ENCODE measurements at regions not wholly inside any gene's neighbourhood (a gene's known extent, or its start where the extent isn't known, plus 50 kb on each side); places are given as distances from the start of the nearest gene placed in this dataset.

DNA sequence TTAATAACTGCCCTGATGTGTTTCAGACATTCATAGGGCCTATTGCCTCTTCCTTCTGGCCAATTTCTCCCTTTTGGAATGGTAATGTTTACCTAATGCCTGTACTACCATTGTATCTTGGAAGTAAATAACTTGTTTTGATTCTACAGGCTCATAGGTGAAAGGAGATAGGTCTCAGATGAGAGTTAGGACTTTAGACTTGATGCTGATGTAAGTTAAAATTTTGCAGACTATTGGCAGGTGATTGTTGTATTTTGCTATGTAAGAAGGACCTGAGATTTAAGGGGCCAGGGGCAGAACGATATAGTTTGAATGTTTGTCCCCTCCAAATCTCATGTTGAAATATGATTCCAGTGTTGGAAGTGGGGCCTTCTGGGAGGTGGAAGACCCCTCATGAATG, 215.5 kb downstream of the SLC39A8 start:
- BruUV-seq (replicated peaks), result no TSS peak
- Histone ChIP-seq H3K27ac (ENCODE audit: low read length) (no peak overlapping the region), H3K27me3 (ENCODE audit: control insufficient read depth, insufficient read depth, low read length) (no peaks in the 10 kb centered on the region), H3K4me1 (ENCODE audit: control insufficient read depth, insufficient read depth, low read length) (no peaks in the 10 kb centered on the region), H3K4me3 (ENCODE audit: low read depth in 2 of 2, low read length in 2 of 2) (no peak overlapping the region), H3K9me3 (ENCODE audit: control insufficient read depth, insufficient read depth, low read depth, low read length) (no peaks in the 10 kb centered on the region), H3K36me3 (ENCODE audit: control insufficient read depth, insufficient read depth, low read length) (no peaks in the 10 kb centered on the region)
- intact Hi-C loops (cut with micrococcal nuclease; ENCODE audit: unreplicated experiment) (no loop called here), in situ Hi-C loops (cut with HindIII; ENCODE audit: low pct_unique_long_range_greater_than_20kb, low sequenced_read_pairs) (no loop called here)
- ChIA-PET CTCF (no interaction called here), POLR2A (no interaction called here)
- ATAC-seq, result no peak
- TF ChIP-seq POLR2AphosphoS5 (IDR thresholded peaks at IDR 0.05; ENCODE audit: low read depth, low read length) (no peak), SIN3A (IDR thresholded peaks at IDR 0.05; ENCODE audit: borderline replicate concordance, insufficient read depth, low read depth, low read length) (no peak), TCF7L2 (IDR thresholded peaks at IDR 0.05; ENCODE audit: low read depth, low read length) (no peak)
- TF ChIP-seq, protein P1, sequence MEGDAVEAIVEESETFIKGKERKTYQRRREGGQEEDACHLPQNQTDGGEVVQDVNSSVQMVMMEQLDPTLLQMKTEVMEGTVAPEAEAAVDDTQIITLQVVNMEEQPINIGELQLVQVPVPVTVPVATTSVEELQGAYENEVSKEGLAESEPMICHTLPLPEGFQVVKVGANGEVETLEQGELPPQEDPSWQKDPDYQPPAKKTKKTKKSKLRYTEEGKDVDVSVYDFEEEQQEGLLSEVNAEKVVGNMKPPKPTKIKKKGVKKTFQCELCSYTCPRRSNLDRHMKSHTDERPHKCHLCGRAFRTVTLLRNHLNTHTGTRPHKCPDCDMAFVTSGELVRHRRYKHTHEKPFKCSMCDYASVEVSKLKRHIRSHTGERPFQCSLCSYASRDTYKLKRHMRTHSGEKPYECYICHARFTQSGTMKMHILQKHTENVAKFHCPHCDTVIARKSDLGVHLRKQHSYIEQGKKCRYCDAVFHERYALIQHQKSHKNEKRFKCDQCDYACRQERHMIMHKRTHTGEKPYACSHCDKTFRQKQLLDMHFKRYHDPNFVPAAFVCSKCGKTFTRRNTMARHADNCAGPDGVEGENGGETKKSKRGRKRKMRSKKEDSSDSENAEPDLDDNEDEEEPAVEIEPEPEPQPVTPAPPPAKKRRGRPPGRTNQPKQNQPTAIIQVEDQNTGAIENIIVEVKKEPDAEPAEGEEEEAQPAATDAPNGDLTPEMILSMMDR (IDR thresholded peaks at IDR 0.05), result no peak
- TF ChIP-seq, protein P2, sequence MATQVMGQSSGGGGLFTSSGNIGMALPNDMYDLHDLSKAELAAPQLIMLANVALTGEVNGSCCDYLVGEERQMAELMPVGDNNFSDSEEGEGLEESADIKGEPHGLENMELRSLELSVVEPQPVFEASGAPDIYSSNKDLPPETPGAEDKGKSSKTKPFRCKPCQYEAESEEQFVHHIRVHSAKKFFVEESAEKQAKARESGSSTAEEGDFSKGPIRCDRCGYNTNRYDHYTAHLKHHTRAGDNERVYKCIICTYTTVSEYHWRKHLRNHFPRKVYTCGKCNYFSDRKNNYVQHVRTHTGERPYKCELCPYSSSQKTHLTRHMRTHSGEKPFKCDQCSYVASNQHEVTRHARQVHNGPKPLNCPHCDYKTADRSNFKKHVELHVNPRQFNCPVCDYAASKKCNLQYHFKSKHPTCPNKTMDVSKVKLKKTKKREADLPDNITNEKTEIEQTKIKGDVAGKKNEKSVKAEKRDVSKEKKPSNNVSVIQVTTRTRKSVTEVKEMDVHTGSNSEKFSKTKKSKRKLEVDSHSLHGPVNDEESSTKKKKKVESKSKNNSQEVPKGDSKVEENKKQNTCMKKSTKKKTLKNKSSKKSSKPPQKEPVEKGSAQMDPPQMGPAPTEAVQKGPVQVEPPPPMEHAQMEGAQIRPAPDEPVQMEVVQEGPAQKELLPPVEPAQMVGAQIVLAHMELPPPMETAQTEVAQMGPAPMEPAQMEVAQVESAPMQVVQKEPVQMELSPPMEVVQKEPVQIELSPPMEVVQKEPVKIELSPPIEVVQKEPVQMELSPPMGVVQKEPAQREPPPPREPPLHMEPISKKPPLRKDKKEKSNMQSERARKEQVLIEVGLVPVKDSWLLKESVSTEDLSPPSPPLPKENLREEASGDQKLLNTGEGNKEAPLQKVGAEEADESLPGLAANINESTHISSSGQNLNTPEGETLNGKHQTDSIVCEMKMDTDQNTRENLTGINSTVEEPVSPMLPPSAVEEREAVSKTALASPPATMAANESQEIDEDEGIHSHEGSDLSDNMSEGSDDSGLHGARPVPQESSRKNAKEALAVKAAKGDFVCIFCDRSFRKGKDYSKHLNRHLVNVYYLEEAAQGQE (IDR thresholded peaks at IDR 0.05; ENCODE audit: insufficient read depth in 1 of 2, low read depth in 2 of 2, low read length in 1 of 2), result no peak
- DNase-seq (ENCODE audit: low read depth, low spot score), result no peak
